ENCODE measurements at regions not wholly inside any gene's neighbourhood (a gene's known extent, or its start where the extent isn't known, plus 50 kb on each side); places are given as distances from the start of the nearest gene placed in this dataset.
"Not testable (repeated sequence)": the region's sequence is repeated elsewhere in the genome, so short reads cannot be mapped to it uniquely, and the experiment has no call there.

DNA sequence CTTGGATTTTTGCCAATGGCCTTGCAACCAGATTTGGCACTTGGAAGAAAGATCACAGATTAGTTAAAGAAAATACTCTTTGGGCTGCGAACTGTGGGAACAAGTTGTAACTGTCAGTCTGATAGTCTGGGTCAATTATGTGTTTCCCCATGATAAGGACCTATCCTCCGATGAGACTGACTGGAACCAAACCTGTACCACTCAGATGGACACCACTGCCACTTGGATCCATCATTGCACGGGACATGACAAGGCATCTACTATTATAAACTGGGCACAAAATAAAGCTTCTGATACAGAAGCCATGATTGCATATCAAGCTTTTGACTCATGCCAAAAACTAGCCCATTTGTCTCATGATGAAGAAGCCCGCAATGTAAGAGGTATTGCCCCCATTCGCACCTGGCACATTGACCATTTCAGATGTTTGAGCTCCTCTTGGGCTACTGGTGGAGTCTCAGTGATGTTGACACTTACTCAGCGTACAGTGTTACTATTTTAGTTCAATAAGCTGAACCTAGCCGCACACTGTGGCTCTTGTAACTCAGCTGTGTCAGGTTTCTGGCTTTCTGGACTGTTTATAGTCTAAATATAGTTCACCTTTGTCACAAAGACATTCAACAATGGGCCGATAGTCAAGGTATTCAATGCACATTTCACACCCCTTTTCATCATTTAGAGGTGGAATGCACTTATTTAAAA, 179.8 kb upstream of the RBBP8 start:
- no peak for DNase-seq

DNA sequence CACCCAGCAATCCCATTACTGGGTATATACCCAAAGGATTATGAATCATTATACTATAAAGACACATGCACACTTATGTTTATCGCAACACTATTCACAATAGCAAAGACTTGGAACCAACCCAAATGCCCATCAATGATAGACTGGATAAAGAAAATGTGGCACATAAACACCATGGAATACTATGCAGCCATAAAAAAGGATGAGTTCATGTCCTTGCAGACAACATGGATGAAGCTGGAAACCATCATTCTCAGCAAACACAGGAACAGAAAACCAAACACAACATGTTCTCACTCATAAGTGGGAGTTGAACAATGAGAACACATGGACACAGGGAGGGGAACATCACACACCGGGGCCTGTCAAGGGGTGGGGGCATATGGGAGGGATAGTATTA, 169.1 kb upstream of the RBBP8 start:
- not testable (repeated sequence) for DNase-seq

DNA sequence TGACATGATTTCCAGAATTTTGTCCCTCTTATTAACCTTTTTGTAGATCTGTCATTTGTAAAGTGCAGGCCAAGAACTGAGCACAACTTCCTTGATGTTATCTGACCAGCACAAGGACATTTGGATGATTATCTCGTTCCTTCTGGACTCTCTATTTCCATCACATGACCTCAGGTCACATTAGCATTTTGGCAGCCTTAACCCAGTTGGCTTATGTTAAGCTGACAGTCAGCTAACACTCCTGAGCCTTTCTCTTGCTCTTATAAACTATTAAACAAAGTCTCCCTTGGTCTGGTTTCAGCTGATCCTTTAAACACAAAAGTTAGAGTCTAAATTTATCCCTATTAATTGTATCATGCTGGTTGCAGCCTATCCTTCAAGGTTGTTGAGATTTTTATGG, 167.2 kb upstream of the RBBP8 start:
- no peak for DNase-seq

DNA sequence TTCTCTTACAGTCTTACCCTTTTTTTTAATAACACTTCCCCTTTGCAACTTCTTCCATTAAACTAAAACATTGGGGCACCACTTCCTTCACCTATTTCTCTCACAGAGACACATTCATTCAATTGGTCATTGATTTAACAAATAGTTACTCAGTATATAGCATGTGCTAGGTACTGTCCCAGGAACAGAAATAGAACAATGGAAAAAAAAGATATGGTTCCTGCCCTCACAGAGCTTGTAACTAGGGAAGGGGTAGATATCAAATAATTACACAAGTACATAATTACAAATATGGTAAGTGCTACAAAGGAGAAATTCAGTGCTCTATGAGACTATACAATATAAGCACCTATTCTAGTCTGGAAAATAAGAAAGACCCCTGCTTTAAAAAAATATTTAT, 165.5 kb upstream of the RBBP8 start:
- no peak for DNase-seq

DNA sequence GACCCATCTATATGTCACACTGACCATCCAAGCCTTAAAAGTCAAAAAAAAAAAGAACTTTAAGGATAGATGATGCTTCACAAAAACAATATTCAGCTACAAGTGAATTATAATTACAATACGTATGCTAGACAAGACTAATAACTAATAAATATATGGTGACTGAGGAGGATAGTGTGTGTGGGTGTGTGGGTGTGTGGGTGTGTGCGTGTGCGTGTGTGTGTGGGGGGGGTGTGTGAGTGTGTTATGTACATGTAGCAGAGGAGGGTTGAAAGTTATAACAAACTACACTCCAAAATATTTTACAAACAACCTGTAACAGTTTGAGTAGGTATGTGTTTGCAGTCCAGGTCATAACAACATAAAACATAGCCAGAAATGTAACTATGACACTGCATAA, 159.2 kb upstream of the RBBP8 start:
- no peak for DNase-seq

DNA sequence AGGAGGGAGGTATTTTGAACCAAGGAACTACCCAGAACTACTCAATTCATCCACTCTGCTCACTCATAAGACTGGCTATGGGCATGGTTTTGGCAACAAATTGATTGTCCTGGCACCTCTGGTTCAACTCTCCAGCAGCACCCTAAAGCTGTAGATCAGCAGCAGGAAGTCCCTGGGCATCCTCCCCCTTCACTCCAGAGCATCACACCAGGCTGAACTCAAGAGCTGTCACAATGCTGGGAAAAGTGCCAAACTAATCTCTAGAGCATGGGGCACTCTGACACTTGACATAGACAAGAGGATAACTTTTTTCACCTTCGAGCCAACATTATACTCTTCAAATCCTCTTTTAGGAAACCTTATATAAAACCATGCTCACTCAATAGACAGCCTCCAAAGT, 154.1 kb upstream of the RBBP8 start:
- no peak for DNase-seq

DNA sequence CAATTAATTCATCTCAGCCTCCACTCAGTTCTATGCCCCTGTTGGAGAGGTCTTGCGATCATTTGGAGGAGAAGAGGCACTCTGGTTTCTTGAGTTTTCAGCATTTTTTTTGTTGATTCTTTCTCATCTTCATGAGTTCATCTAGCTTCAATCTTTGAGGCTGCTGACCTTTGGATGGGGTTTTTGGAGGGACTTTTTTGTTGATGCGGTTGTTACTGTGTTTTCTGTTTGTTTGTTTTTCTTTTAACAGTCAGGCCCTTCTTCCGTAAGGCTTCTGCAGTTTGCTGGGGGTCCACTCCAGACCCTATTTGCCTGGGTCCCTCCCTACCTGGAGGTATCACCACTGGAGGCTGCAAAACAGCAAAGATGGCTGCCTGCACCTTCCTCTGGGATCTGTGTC, 149.9 kb upstream of the RBBP8 start:
- DNase-seq: no peak

DNA sequence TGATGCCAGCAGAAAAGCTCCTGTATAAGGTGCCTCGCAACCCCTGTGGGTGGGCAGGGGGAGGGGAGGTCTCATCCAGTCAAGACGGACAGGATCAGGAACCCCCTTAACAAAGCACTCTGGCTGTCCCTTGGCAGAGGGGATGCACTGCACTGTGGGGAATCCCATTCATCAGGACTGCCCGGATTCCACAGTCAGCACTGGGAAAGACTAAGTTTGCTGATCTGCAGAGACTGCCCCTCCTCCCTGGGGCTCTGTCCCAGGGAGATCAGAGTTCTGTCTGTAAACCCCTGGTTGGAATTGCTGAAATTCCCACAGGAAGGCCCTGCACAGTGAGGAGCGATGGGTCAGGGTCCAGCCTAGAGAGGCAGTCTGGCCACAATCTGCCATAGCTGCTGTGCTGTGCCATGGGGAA, 149.5 kb upstream of the RBBP8 start:
- no peak for DNase-seq

DNA sequence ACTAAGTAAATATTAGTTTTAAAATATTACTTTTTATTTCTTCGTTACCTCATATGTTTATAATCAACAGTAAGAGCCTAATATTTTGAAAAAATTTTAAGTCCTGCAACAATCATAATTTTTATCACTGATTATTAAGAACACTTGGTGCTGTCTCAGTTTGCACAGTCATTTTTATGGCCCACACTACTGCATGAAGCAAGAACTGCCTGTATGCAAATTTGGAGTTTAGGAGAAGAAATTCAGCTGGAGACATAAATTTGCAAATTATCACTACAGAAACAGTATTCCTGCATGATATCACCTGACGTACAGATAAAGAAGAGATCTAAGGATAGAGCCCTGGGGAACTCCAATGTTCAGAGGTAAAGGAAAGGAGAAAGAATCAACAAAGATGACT, 144.1 kb upstream of the RBBP8 start:
- DNase-seq: no peak

DNA sequence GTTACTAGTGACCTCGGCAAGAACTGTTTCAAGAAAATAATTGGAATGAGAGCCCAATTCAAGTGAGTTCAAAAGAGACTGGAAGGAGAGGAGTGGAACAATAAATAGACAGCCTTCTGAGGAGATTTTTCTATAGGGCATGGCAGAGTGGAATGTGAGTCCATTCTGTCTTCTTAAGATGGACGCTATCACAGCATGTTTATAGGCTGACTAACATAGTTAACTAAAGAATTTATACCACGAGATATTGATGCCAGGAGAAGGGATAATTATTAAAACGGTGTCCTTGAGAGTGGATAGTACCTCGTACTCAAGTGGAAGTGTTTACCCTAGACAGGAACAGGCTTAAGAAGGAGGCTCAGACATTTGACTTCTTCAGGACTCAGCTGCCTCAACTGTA, 143.5 kb upstream of the RBBP8 start:
- peak; percentile 4 for DNase-seq

DNA sequence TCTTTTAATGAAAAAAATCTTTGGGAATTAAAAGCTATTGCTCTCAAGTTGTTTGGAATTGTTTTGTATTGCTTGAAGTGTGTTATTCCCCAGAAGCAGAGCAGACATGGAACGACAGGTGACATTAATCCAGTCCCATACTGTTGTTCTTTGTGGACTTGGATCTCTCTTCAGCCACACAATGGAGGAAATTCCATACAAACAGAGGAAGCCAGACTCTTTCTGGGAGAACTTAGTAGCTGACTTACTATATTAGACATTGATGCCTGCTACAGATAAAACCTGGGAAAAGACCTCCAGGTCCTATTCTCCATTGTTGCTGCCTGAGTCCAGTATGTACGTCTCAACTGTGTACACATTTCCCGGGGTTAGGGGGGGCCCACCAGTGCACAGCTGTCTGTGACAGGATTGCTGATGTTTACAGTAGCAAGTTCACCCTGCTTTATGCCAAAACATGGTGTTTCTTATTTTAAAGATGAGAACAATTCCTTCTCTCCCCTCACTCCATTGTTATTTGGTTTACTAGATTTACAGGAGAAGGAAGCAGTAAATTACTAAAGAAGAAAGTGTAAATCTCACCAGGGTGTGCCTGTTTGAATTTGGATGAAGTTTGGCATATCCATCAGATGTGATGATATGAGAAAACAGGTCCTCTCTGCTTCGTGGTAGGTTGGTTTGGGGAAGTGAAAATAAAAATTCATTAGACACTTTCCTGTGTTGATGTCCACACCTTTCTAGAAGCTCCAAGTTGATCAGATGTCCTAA, 142.4 kb upstream of the RBBP8 start:
- no peak for DNase-seq

DNA sequence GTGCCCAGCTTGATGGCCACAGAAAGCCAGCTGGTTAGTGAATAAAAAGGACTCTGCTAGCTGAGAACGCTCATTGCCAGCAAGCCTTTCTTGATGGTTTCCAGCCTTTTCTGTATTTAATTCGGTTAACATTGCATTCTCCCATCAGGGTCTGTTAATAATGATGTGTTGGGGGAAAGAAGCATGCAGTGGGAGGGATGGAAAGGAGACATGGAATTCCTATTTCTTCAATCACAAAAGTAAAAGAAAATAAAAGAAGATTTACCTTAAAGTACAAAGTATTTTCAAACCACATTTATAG, 141.9 kb upstream of the RBBP8 start:
- no peak for DNase-seq

DNA sequence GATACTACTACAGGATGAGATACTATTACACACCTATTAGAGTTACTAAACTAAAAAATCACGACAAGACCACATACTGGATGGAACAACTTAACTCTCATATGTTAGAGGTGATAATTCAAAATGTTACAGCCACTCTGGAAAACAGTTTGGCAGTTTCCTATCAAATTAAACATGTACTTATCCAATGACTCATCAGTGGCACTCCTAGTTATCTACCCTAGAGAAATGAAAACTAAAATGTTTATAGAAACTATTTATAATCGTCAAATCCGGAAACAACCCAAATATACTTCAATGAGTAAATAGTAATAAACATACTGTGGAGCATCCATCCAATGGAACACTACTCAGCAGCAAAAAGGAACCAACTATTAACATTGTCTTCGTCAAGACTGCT, 137.0 kb upstream of the RBBP8 start:
- DNase-seq: no peak

DNA sequence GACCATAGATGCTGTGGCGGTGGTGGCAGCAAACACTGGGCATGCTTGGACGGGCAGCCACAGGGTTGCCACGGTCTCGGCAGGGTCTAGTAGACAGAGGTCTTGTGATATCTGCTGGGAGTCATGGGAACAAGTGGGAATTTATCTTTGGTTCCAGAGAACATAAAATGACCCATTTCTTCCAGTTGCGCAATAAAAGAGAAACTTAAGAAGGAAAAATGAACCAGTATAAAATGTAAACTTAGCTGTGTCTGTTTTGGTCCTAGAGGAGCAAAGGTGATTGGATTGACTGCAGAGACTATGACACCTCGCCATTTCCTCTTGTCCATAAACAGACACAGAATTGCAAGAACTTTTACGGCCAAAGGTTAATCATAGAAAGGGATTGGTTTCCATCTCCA, 132.6 kb upstream of the RBBP8 start:
- DNase-seq: no peak

DNA sequence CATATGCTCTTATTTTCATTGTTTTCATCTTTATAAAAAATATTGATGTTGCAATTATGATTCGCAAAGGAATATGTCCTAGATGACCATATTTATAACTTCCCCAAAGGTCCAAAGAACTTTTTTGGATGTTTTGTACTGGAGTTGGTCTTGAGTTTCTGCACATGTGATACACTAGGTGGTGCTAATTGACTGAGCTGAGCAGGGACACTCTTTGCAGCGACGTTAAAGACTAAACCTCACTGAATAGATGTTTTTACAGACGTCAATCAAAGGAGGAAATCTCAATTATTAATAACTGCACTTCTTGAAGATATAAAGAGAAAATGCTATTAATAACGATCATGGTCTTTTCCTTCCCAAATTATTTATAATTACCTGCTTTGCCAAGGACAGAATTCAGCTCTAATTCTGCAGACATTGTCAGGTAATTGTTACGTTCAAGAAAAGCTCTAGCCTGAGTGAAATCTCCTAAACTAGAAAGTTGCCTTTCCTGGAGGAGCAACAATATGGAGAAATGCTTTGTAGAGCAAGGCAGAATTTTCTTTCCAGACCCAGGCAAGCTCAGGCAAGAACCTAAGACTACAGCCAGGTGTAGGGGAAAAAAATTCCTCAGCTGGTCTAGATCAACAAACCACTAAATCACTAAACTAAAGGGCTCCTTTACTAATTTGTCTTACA, 119.3 kb upstream of the RBBP8 start:
- peak; percentile 43 for DNase-seq

DNA sequence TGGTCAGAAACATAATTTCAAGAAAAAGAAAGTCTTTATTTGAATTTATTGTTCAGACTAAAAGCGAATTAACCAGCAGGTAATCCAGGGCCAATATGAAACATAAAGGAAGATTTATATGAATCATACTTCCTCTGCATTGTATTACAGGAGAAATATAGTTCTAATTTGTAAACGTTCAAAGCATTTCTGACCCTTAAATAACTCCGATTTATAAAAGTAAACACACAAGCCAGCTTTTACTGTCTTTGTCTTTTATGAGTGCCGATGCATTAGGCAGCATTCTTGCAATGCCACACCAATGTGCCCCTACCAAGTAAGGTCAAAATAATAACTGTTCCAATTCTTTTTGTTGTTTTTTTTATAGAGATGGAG, 118.8 kb upstream of the RBBP8 start:
- DNase-seq: no peak

DNA sequence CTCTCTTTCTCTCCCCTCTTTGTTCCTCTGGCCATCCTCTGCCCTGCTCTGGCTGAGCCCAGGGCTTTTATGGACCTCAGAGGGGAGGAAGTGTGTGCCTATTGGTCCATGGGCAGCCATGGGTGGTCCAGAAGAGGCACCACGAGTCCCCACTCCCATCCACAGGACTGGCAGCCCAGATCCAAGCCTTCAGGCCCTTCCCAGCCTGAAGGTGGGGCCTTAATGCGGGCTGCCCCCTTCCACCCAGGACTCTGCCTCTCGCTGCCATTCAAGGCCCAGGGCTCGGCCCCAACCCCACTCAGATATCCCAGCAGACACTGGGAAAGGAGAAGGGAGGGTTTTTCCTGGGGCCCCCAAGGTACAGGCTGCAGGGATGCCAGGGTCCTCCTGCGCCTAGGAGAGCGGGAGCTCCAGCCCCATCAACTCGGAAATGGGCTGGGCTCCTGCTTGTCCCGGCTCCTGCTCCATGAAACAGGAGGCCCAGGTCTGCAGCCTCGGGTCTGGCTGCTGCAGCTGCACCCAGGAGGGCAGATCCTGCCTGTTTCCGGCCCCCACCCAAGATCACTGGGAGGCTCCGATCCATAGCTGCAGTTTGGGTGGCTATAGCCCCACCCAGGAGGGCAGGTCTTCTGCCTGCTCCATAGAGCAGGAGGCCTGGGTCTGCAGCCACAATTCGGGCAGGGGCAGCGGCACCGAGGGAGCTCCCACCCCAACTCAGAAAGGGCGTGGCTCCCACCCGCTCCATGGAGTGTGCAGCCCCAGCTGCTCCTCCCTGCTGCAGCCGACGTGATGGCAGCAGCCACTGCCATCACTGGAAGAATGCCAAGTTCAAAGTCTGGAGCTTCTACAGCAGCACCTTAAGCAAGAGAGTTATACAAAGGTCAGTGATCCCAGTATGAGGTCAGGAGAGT, 116.6 kb upstream of the RBBP8 start:
- no peak for DNase-seq

DNA sequence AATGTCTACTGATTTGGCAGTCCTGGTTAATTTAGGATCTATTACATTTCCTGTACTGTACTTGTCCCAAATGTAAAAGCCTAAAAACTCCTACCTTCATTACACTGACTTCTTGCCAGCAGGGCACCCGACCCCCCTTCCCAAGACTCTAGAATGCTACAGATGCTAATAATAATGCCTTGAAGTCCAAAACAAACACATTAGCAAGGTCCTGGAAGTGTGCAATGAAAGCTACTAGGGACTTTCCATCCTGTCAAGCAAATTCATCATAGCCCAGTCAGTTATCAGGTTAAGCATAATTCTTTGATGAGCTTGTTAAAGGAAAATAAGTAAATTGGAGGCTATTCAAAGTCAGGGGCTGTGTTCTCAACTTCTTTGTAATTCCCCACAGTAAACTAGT, 115.3 kb upstream of the RBBP8 start:
- DNase-seq: no peak

DNA sequence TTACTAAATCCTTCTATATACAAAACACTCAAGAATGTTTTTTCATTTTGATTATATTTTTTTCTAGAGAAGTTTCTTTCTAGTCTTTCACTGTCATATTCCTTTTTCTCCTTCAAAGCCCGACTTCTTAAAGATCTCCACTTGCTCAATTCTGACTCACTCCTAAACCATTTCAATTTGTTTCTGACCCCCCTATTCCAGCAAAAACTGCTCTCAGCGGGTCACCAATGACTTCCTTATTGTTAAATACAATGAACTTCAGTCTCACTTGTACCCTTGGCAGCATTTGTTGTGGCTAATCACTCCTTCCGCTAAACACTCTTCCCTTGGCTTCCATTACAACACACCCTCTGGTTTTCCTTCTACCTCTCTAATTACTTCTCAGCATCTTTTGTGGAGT, 111.1 kb upstream of the RBBP8 start:
- DNase-seq: peak; percentile 58

DNA sequence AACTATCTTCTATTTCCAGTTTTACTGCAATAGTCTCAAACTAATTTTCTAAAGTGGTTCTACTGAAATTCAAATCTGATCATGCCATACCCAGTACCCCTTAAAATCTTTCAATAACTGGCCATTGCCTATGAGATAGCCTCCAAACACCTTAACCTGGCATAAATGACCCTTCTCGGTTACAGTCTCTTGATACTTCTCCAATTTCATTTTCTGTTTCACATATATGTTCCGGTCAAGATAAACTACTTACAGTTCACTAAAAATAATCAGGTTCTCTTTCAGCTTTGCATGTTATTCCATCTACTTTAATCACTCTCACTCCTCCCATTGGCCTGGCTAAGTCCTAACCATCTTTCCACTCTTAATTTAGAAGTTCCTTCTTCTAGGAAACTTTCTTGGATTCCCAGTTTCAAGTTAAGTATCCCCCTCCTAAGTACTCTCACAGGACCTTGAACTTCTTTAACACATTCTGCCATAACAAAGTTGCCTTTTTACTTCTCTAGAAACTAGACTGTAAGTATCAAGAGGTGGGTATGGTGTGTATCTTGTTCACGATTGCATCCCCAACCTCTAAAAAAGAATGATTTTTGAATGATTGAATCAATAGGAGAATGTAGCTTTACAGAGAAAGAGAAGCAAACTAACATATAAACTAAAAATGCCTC, 110.2 kb upstream of the RBBP8 start:
- no peak for DNase-seq

DNA sequence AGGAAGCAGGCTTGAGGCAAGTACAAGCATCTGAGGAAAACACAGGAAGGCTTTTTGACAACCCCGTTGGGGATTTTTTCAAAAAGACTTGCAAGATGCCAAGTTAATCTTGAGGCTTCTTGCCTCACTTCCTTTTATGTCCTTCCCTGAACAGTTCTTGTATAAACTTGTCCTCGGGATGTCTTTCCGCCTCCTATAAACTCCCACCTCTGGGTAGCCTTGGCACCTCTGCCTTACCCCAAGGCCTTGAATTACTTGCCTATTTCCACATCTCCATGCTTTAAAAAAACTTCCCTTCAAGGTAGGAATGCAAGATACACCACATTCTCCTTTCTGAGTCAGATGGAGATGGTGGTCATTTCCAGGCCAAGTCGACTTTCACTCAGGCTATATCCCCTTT, 106.4 kb upstream of the RBBP8 start:
- DNase-seq: no peak

DNA sequence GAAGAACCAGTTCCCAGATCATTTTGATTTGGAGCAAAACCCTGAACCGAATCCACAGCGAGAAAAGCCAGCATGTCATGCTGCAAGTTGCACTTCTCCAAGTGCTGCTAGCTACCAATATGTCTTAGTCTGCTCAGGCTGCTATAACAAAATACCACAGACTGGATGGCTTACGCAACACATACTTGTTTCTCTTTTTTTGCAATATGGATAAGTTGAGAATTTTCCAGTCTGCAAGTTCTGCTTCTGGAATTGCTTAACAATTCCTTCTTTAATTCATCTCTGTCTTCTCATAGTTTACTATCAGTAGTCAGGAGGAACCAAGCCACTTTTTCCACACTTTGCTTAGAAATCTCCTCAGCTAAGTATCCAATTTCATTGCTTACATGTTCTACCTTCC, 105.9 kb upstream of the RBBP8 start:
- no peak for DNase-seq

DNA sequence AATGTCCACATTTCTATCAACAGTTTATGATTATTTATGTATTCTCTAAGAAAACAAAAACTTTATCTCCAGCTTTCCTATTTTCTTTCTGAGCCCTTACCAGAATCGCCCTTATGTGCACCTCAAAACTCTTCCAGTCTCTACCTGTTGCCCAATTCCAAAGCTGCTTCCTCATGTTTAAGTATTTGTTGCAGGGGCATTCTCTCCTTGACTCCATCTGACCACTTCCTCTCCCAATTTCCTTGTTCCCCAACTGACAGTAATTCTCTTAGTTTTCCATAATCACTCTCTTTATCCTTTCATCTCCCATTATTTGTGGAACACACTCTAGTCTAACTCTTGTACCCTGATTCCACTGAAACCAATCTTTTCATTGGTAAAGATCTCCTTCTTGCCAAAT, 105.4 kb upstream of the RBBP8 start:
- DNase-seq: no peak

Measured in fibroblast of skin of abdomen (primary cell).